HepG2 (cell line): ENCODE measurements at regions not wholly inside any gene's neighbourhood (a gene's known extent, or its start where the extent isn't known, plus 50 kb on each side); places are given as distances from the start of the nearest gene placed in this dataset.

ENCODE experiments used
- ATAC-seq: fragments of 200-7000 bp; cut with Tn5 transposase; 3 replicates; pipeline ENCODE4 v1.9.1; 2020; ENCODE audit warnings: mild to moderate bottlenecking, moderate library complexity
- BruUV-seq: library from RNA; stranded (reverse); fragments of 400-500 nt; replicated peaks from 2 replicates; lab custom pipeline; 2021; lab: Mats Ljungman, UMichigan
- CTCF ChIA-PET: fragments of 300-600 bp; formaldehyde crosslinking; extraction: SDS; loops from one replicate; lab custom pipeline; 2021; ENCODE audit warnings: low total read pairs, inconsistent platforms, low intra/inter-chr PET ratio; lab: Yijun Ruan, JAX
- POLR2A ChIA-PET: fragments of 350-600 bp; sonication (Branson Sonifier 250); formaldehyde crosslinking; loops from one replicate; lab custom pipeline; 2020; ENCODE audit warnings: antibody characterized with exemption, inconsistent platforms; lab: Yijun Ruan, JAX
- DNase-seq: peaks from one replicate; pipeline ENCODE4 v3.0.0-alpha.2; 2015; ENCODE audit warnings: low spot score
- FAIRE-seq: peaks from 3 replicates; lab custom pipeline; 2011; peaks lifted over from hg19 to GRCh38; lab: Jason Lieb, UNC
- H2AFZ ChIP-seq: one replicate; pipeline ENCODE4 v1.6.1; 2011; ENCODE audit warnings: low read length, inconsistent platforms
- H3K27ac ChIP-seq: fragments of 300-600 bp; 3 replicates; pipeline ENCODE4 v1.8.0; 2011; ENCODE audit warnings: mixed run types, mild to moderate bottlenecking, mixed read lengths, low read length, inconsistent platforms; ENCODE audit not compliant: insufficient read depth; ENCODE audit errors: extremely low read length
- H3K27me3 ChIP-seq, 2 experiments: fragments of 200-600 bp in 1 of 2; 2 replicates in 1 of 2; 3 replicates in 1 of 2; pipeline versions ENCODE4 v1.6.0 to v1.8.0; 2011; ENCODE audit warnings: low read length in 2 of 2, mild to moderate bottlenecking in 2 of 2, moderate library complexity in 2 of 2, inconsistent platforms in 1 of 2; ENCODE audit not compliant: insufficient read depth in 2 of 2, control insufficient read depth in 1 of 2
- H3K36me3 ChIP-seq, 2 experiments: fragments of 200-600 bp in 1 of 2; replicated peaks in 1 of 2; 2 replicates in 1 of 2; 3 replicates in 1 of 2; pipeline versions ENCODE4 v1.5.1 to v1.8.0; 2011; ENCODE audit warnings: low read length in 2 of 2, inconsistent platforms in 1 of 2; ENCODE audit not compliant: insufficient read depth in 2 of 2, control insufficient read depth in 1 of 2
- H3K4me1 ChIP-seq: 2 replicates; pipeline ENCODE4 v1.5.1; 2012; ENCODE audit warnings: low read length, inconsistent platforms; ENCODE audit not compliant: insufficient read depth
- H3K4me2 ChIP-seq: 2 replicates; pipeline ENCODE4 v1.6.0; 2011; ENCODE audit warnings: low read depth, low read length, inconsistent platforms
- H3K4me3 ChIP-seq, 3 experiments: fragments of 200-600 bp in 1 of 3; sonication (generic), shearing (Covaris generic) in 1 of 3; replicated peaks in 1 of 3; 2 replicates each; pipeline ENCODE4 v1.5.1; 2011 to 2016; ENCODE audit warnings: low read length in 3 of 3, inconsistent platforms in 2 of 3, low read depth in 2 of 3, mild to moderate bottlenecking in 2 of 3, control low read depth in 1 of 3, mixed read lengths in 1 of 3; ENCODE audit not compliant: insufficient read depth in 1 of 3
- H3K79me2 ChIP-seq: one replicate; pipeline ENCODE4 v1.6.1; 2011; ENCODE audit warnings: low read length, inconsistent platforms; ENCODE audit not compliant: insufficient read depth
- H3K9ac ChIP-seq: 2 replicates; pipeline ENCODE4 v1.6.0; 2011; ENCODE audit warnings: mild to moderate bottlenecking, low read depth, low read length, inconsistent platforms; ENCODE audit not compliant: insufficient read depth
- H3K9me3 ChIP-seq: 2 replicates; pipeline ENCODE4 v1.5.1; 2012; ENCODE audit warnings: mild to moderate bottlenecking, low read length
- H4K20me1 ChIP-seq: 2 replicates; pipeline ENCODE4 v1.6.0; 2011; ENCODE audit warnings: inconsistent platforms, mild to moderate bottlenecking, low read length, moderate library complexity; ENCODE audit not compliant: insufficient read depth
- ARHGAP35 ChIP-seq: sonication (generic); formaldehyde crosslinking; IDR thresholded peaks from 2 replicates; pipeline ENCODE4 v1.9.0; 2022; ENCODE audit warnings: mild to moderate bottlenecking, inconsistent platforms, moderate library complexity, missing genetic modification reagents, borderline replicate concordance
- ELF3 ChIP-seq: IDR thresholded peaks from 2 replicates; pipeline ENCODE4 v1.6.1; 2016; ENCODE audit warnings: missing genetic modification reagents, missing compliant biosample characterization
- HNRNPLL ChIP-seq: fragments of 200-400 bp; formaldehyde crosslinking; IDR thresholded peaks from 2 replicates; pipeline ENCODE4 v1.6.1; 2017; ENCODE audit warnings: mild to moderate bottlenecking, low read depth, low read length; ENCODE audit not compliant: poor library complexity, severe bottlenecking
- MLLT10 ChIP-seq: sonication (generic); formaldehyde crosslinking; IDR thresholded peaks from 2 replicates; pipeline ENCODE4 v1.4.0; 2020; ENCODE audit warnings: missing genetic modification reagents
- MYNN ChIP-seq: sonication (generic); formaldehyde crosslinking; IDR thresholded peaks from 2 replicates; pipeline ENCODE4 v1.4.0; 2020; ENCODE audit warnings: mild to moderate bottlenecking, low read depth, missing genetic modification reagents
- NPAS2 ChIP-seq: sonication (generic); formaldehyde crosslinking; IDR thresholded peaks from 2 replicates; pipeline ENCODE4 v1.8.0; 2022; ENCODE audit warnings: mild to moderate bottlenecking, missing genetic modification reagents, borderline replicate concordance
- RAD21 ChIP-seq: fragments of 450-650 bp; formaldehyde crosslinking; IDR thresholded peaks from 2 replicates; pipeline ENCODE4 v1.5.0; 2020; ENCODE audit warnings: mild to moderate bottlenecking
- RBAK ChIP-seq: sonication (generic); formaldehyde crosslinking; IDR thresholded peaks from 2 replicates; pipeline ENCODE4 v1.5.1; 2020; ENCODE audit warnings: mild to moderate bottlenecking, missing genetic modification reagents
- SRSF4 ChIP-seq: fragments of 200-400 bp; formaldehyde crosslinking; IDR thresholded peaks from one replicate; pipeline ENCODE4 v1.6.1; 2018; ENCODE audit warnings: mild to moderate bottlenecking, low read depth, low read length, moderate library complexity; ENCODE audit not compliant: poor library complexity, severe bottlenecking
- ZNF260 ChIP-seq: sonication (generic); formaldehyde crosslinking; IDR thresholded peaks from 2 replicates; pipeline ENCODE4 v1.4.0; 2020; ENCODE audit warnings: missing genetic modification reagents, low read depth, mild to moderate bottlenecking, borderline replicate concordance
- ZNF326 ChIP-seq: sonication (generic); formaldehyde crosslinking; IDR thresholded peaks from 2 replicates; pipeline ENCODE4 v1.4.0; 2020; ENCODE audit warnings: missing genetic modification reagents, borderline replicate concordance
- ZNF441 ChIP-seq: sonication (generic); formaldehyde crosslinking; IDR thresholded peaks from 2 replicates; pipeline ENCODE4 v1.7.0; 2021; ENCODE audit warnings: missing genetic modification reagents, borderline replicate concordance
- ZNF629 ChIP-seq: sonication (generic); formaldehyde crosslinking; conservative IDR thresholded peaks from 2 replicates; pipeline ENCODE4 v1.5.0; 2020; ENCODE audit warnings: missing genetic modification reagents
- ZNF670 ChIP-seq: sonication (generic); formaldehyde crosslinking; IDR thresholded peaks from 2 replicates; pipeline ENCODE4 v1.8.0; 2022; ENCODE audit warnings: mild to moderate bottlenecking, missing genetic modification reagents, borderline replicate concordance
- ZNF850 ChIP-seq: sonication (generic); formaldehyde crosslinking; conservative IDR thresholded peaks from 2 replicates; pipeline ENCODE4 v1.9.0; 2021; ENCODE audit warnings: mild to moderate bottlenecking, missing genetic modification reagents
- WGBS: methylation state at CpG from one replicate; pipeline ENCODE4 v1.1.6; 2017; ENCODE audit warnings: low lambda C conversion rate; 5-methylcytosine and 5-hydroxymethylcytosine counted together
- in situ Hi-C: cut with HindIII; loops from 2 replicates; pipeline ENCODE4 v1.10.0; 2017; ENCODE audit warnings: low pct_unique_long_range_greater_than_20kb; ENCODE audit not compliant: extremely low pct_ligation_motif_present
- intact Hi-C: fragments of 100-400 bp; cut with micrococcal nuclease; formaldehyde crosslinking; loops from one replicate; pipeline ENCODE4 v1.10.0; 2022; ENCODE audit not compliant: unreplicated experiment
- TF ChIP-seq, protein P1 (sequence below): sonication (generic); formaldehyde crosslinking; IDR thresholded peaks from 2 replicates; pipeline ENCODE4 v1.4.0; 2020; ENCODE audit warnings: mild to moderate bottlenecking, missing genetic modification reagents
- TF ChIP-seq, protein P2 (sequence below): IDR thresholded peaks from 2 replicates; pipeline ENCODE4 v1.6.1; 2016; ENCODE audit warnings: control low read depth

GRCh38 chr7:35420656-35421055, 166.8 kb upstream of the TBX20 start (continued):
- TF ChIP-seq, protein P1, sequence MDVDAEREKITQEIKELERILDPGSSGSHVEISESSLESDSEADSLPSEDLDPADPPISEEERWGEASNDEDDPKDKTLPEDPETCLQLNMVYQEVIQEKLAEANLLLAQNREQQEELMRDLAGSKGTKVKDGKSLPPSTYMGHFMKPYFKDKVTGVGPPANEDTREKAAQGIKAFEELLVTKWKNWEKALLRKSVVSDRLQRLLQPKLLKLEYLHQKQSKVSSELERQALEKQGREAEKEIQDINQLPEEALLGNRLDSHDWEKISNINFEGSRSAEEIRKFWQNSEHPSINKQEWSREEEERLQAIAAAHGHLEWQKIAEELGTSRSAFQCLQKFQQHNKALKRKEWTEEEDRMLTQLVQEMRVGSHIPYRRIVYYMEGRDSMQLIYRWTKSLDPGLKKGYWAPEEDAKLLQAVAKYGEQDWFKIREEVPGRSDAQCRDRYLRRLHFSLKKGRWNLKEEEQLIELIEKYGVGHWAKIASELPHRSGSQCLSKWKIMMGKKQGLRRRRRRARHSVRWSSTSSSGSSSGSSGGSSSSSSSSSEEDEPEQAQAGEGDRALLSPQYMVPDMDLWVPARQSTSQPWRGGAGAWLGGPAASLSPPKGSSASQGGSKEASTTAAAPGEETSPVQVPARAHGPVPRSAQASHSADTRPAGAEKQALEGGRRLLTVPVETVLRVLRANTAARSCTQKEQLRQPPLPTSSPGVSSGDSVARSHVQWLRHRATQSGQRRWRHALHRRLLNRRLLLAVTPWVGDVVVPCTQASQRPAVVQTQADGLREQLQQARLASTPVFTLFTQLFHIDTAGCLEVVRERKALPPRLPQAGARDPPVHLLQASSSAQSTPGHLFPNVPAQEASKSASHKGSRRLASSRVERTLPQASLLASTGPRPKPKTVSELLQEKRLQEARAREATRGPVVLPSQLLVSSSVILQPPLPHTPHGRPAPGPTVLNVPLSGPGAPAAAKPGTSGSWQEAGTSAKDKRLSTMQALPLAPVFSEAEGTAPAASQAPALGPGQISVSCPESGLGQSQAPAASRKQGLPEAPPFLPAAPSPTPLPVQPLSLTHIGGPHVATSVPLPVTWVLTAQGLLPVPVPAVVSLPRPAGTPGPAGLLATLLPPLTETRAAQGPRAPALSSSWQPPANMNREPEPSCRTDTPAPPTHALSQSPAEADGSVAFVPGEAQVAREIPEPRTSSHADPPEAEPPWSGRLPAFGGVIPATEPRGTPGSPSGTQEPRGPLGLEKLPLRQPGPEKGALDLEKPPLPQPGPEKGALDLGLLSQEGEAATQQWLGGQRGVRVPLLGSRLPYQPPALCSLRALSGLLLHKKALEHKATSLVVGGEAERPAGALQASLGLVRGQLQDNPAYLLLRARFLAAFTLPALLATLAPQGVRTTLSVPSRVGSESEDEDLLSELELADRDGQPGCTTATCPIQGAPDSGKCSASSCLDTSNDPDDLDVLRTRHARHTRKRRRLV (CRISPR knock-in tag): no peak

GRCh38 chr7:35419391-35419755, 165.5 kb upstream of the TBX20 start:
- Histone ChIP-seq H4K20me1 (no peaks in the 10 kb centered on the region; the same call in 1 of the 2 replicates), H3K9me3 (no peaks in the 10 kb centered on the region), H3K79me2 (no peaks in the 10 kb centered on the region), H3K36me3 (no peaks in the 10 kb centered on the region), H3K27ac (no peak overlapping the region), H2AFZ (no peak overlapping the region), H3K9ac (no peak overlapping the region), H3K4me2 (no peak overlapping the region), H3K27me3 (peaks cover 0 to 8% of the 10 kb centered on the region in 2 experiments; a peak in 1 of 5 replicates), H3K4me3 (no peak overlapping the region), H3K4me1 (no peaks in the 10 kb centered on the region)
- DNase-seq (no peak), FAIRE-seq (no peak), ATAC-seq (no peak)
- WGBS: 17% methylated on average over 5 of the region's 5 CpGs
- intact Hi-C loops: no loop called here
- in situ Hi-C loops: no loop called here
- POLR2A ChIA-PET: no interaction called here
- CTCF ChIA-PET: no interaction called here
- BruUV-seq: no TSS peak
- TF ChIP-seq NPAS2 (CRISPR knock-in tag) (no peak), RBAK (CRISPR knock-in tag) (no peak), ARHGAP35 (CRISPR knock-in tag) (no peak), ZNF326 (CRISPR knock-in tag) (no peak), ELF3 (no peak), ZNF441 (CRISPR knock-in tag) (no peak), ZNF670 (CRISPR knock-in tag) (no peak), MLLT10 (CRISPR knock-in tag) (no peak), ZNF260 (CRISPR knock-in tag) (no peak), RAD21 (no peak), HNRNPLL (no peak), ZNF850 (CRISPR knock-in tag) (no peak), SRSF4 (no peak), ZNF629 (CRISPR knock-in tag) (no peak), MYNN (no peak)
- TF ChIP-seq, protein P2, sequence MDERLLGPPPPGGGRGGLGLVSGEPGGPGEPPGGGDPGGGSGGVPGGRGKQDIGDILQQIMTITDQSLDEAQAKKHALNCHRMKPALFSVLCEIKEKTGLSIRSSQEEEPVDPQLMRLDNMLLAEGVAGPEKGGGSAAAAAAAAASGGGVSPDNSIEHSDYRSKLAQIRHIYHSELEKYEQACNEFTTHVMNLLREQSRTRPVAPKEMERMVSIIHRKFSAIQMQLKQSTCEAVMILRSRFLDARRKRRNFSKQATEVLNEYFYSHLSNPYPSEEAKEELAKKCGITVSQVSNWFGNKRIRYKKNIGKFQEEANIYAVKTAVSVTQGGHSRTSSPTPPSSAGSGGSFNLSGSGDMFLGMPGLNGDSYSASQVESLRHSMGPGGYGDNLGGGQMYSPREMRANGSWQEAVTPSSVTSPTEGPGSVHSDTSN: no peak
